SH-SY5Y (cell line): ENCODE measurements at regions not wholly inside any gene's neighbourhood (a gene's known extent, or its start where the extent isn't known, plus 50 kb on each side); places are given as distances from the start of the nearest gene placed in this dataset.

Experiments
- GATA2 ChIP-seq: IDR thresholded peaks from 2 replicates; pipeline ENCODE4 v1.6.1; 2011; ENCODE audit warnings: mild to moderate bottlenecking, low read depth, low read length
- GATA3 ChIP-seq: IDR thresholded peaks from 2 replicates; pipeline ENCODE4 v1.6.1; 2011; ENCODE audit warnings: low read depth, mild to moderate bottlenecking, low read length, moderate library complexity

DNA sequence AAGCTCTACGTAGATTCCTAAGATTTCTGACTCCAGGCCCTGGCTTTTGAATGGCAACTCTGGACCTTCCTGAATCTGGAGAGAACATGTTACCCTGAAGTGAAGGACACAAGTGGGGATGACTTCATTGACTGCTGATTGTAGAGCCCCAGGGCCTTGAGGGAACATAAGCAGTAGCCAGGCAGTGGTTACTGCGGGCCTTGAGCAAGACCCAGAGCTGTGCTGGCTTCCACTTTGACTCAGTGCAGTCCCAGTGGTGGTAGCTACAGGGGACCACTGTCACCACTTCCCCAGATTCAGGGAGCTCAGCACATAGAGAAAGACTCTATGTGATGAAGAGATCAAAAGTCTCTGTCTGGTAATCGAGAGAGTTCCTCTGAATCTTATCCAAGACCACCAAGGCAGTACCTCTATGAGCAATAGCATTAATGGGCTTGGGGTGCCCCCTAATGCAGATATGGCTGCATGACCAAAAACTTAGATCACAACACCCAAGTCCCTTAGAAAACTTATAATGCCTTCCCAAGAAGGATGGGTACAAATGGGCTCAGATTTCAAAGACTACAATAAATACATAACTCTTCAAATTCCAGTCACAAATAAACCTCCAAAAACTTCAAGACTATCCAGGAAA lies 1278.3 kb downstream of the AMY1C start:
- TF ChIP-seq GATA3 (no peak), GATA2 (no peak)
